ENCODE measurements at regions not wholly inside any gene's neighbourhood (a gene's known extent, or its start where the extent isn't known, plus 50 kb on each side); places are given as distances from the start of the nearest gene placed in this dataset.

DNA sequence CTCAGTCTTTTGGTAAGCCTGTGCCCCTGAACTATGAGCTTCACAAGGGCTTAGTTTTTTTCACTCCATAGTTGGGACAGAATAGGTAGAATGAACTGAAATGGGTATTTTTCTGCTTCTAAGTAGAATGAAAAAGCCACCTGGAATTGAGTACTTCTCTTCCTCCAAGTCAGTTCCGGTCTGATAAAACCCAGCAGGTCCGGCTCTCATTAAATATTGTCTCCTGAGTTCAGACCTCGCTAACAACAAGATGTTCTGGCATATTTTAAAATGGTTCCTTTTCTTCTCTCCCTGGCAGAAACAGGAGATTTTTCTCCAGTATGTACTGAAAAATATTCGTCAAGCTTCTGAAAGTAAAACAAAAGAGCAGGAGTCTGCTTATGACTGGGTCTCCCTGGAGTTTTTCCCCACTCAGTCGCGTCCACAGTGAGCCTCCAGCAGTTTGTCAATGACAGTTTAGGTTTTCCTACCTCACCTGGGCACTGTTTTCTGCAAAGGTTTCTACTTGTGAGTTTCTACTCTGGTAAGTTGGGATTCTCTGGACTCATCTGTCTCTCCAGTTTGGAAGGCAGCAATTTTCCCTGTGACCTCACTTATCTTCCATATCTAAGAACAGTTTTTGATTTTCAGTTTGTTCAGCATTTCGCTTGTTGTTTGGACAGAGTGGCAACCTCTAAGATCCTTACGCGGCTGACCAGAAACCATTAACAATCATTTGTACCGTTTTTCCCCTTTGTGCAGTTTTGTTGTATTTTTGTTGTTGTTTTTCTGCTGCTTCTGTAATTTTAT is 868.0 kb downstream of the METTL15 start:
- TF ChIP-seq CTCF (conservative IDR thresholded peaks at IDR 0.05; ENCODE audit: low read length) = no peak

DNA sequence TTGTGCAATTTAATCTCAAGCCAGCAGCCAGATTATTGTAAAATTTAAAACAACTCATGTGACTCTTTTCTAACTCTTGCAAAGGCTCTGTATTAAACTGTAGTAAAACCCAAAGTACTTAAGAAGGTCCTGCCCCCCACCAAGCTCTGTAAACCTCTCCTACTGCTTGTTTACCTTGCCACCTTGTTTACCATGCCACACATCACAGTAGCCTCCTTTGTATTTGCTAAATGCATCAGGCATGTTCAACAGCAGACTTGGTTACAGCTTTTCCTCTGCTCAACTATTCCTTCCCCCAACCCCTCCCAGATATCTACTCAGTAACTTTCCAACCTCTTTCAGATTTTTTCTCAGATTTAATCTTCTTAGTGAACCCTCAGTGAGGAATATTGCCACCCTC is 861.6 kb downstream of the METTL15 start:
- H2AFZ ChIP-seq (ENCODE audit: low read length) = no peak overlapping the region
- no peaks in the 10 kb centered on the region for H3K36me3 ChIP-seq (ENCODE audit: insufficient read depth, low read length)
- H3K4me3 ChIP-seq (ENCODE audit: low read length, poor library complexity, severe bottlenecking) = no peak overlapping the region
- no peak for TF ChIP-seq EZH2phosphoT487 (IDR thresholded peaks at IDR 0.05; ENCODE audit: borderline replicate concordance)
- TF ChIP-seq CTCF (conservative IDR thresholded peaks at IDR 0.05; ENCODE audit: low read length) = no peak
- H3K79me2 ChIP-seq (ENCODE audit: insufficient read depth, low read length) = no peaks in the 10 kb centered on the region
- no peaks in the 10 kb centered on the region for H3K9me2 ChIP-seq (replicated peaks; ENCODE audit: low read depth, low read length)
- H3F3A ChIP-seq (ENCODE audit: low read depth) = no peaks in the 10 kb centered on the region
- H3K27me3 ChIP-seq (ENCODE audit: insufficient read depth, low read length, poor library complexity, severe bottlenecking) = no peaks in the 10 kb centered on the region
- no peaks in the 10 kb centered on the region for H3K9me3 ChIP-seq (ENCODE audit: insufficient read depth, low read depth, low read length)
- no peaks in the 10 kb centered on the region for H4K20me1 ChIP-seq (ENCODE audit: insufficient read depth, low read length, poor library complexity, severe bottlenecking)
- no peak overlapping the region for H3K9ac ChIP-seq (ENCODE audit: low read depth, low read length, poor library complexity, severe bottlenecking)
- H3K4me1 ChIP-seq (ENCODE audit: insufficient read depth, low read length, poor library complexity, severe bottlenecking) = no peaks in the 10 kb centered on the region
- no peak overlapping the region for H3K4me2 ChIP-seq (ENCODE audit: low read depth, low read length, poor library complexity, severe bottlenecking)

More for the DNA sequence above, 868.0 kb downstream of the METTL15 start:
- Histone ChIP-seq H3K4me3 (ENCODE audit: low read length, poor library complexity, severe bottlenecking) (no peak overlapping the region), H3K79me2 (ENCODE audit: insufficient read depth, low read length) (no peaks in the 10 kb centered on the region), H3K4me1 (ENCODE audit: insufficient read depth, low read length, poor library complexity, severe bottlenecking) (no peaks in the 10 kb centered on the region), H3K9ac (ENCODE audit: low read depth, low read length, poor library complexity, severe bottlenecking) (no peak overlapping the region), H4K20me1 (ENCODE audit: insufficient read depth, low read length, poor library complexity, severe bottlenecking) (no peaks in the 10 kb centered on the region), H2AFZ (ENCODE audit: low read length) (no peak overlapping the region), H3K9me3 (ENCODE audit: insufficient read depth, low read depth, low read length) (no peaks in the 10 kb centered on the region), H3K4me2 (ENCODE audit: low read depth, low read length, poor library complexity, severe bottlenecking) (no peak overlapping the region), H3K36me3 (ENCODE audit: insufficient read depth, low read length) (no peaks in the 10 kb centered on the region), H3K9me2 (replicated peaks; ENCODE audit: low read depth, low read length) (no peaks in the 10 kb centered on the region), H3F3A (ENCODE audit: low read depth) (no peaks in the 10 kb centered on the region), H3K27me3 (ENCODE audit: insufficient read depth, low read length, poor library complexity, severe bottlenecking) (no peaks in the 10 kb centered on the region)

DNA sequence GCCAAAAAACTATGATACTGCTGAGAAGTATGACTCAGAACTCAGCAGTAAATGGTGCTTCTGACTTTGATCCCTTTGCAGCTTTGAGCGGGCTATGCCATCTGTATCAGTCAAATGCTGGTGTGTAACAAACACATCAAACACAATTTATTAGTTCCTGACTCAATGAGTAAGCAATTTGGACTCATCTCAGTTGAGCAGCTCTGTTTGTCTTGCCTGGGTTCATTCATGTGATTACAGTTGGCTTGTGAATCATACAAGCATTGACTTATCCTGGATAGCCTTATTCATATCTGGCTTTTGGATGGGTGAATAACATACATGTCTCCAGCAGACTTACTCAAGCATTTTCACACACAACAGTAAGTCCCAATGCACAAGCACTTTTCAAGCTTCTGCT is 858.8 kb downstream of the METTL15 start:
- Histone ChIP-seq H3K9me3 (ENCODE audit: insufficient read depth, low read depth, low read length) (no peaks in the 10 kb centered on the region), H4K20me1 (ENCODE audit: insufficient read depth, low read length, poor library complexity, severe bottlenecking) (no peaks in the 10 kb centered on the region), H3K27me3 (ENCODE audit: insufficient read depth, low read length, poor library complexity, severe bottlenecking) (no peaks in the 10 kb centered on the region), H3K9me2 (replicated peaks; ENCODE audit: low read depth, low read length) (no peaks in the 10 kb centered on the region), H3K4me2 (ENCODE audit: low read depth, low read length, poor library complexity, severe bottlenecking) (no peak overlapping the region), H3K4me3 (ENCODE audit: low read length, poor library complexity, severe bottlenecking) (no peak overlapping the region), H3K9ac (ENCODE audit: low read depth, low read length, poor library complexity, severe bottlenecking) (no peak overlapping the region), H3K36me3 (ENCODE audit: insufficient read depth, low read length) (no peaks in the 10 kb centered on the region), H3K4me1 (ENCODE audit: insufficient read depth, low read length, poor library complexity, severe bottlenecking) (no peaks in the 10 kb centered on the region), H3K79me2 (ENCODE audit: insufficient read depth, low read length) (no peaks in the 10 kb centered on the region), H2AFZ (ENCODE audit: low read length) (no peak overlapping the region), H3F3A (ENCODE audit: low read depth) (no peaks in the 10 kb centered on the region)
- no peak for TF ChIP-seq CTCF (conservative IDR thresholded peaks at IDR 0.05; ENCODE audit: low read length)
- TF ChIP-seq EZH2phosphoT487 (IDR thresholded peaks at IDR 0.05; ENCODE audit: borderline replicate concordance) = no peak

Measured in Loucy (cell line).